Skin of body (tissue), 1 donor: ENCODE measurements at regions not wholly inside any gene's neighbourhood (a gene's known extent, or its start where the extent isn't known, plus 50 kb on each side); places are given as distances from the start of the nearest gene placed in this dataset.
"Not testable (repeated sequence)": the region's sequence is repeated elsewhere in the genome, so short reads cannot be mapped to it uniquely, and the experiment has no call there.

Source experiments
- DNase-seq: peaks from one replicate; lab custom pipeline; 2025; lab: John Stamatoyannopoulos, UW

- no peak for DNase-seq
Observed at GRCh38 chr13:86572115-86572514, 772.9 kb upstream of the SLITRK6 start.

DNA sequence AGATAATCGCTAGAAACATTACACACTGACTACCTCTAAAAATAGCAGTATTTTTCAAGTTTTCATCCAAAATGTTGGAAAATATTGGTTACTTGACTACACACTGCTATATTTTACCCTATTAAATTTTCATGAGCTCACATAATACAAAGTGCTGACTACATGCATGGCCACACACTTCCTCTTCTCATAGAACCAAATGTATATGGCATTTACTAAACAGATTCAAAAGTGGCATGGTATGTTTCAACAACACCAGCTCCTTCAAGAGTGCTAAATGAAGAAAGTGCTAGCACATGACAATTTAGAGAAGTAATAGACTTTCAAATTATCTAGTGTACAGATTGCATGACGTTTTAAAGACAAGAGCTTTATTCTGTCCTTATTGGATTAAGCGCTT, 780.4 kb upstream of the SLITRK6 start:
- DNase-seq: no peak

- no peak for DNase-seq
Observed at GRCh38 chr13:86581706-86582105, 782.5 kb upstream of the SLITRK6 start.

DNA sequence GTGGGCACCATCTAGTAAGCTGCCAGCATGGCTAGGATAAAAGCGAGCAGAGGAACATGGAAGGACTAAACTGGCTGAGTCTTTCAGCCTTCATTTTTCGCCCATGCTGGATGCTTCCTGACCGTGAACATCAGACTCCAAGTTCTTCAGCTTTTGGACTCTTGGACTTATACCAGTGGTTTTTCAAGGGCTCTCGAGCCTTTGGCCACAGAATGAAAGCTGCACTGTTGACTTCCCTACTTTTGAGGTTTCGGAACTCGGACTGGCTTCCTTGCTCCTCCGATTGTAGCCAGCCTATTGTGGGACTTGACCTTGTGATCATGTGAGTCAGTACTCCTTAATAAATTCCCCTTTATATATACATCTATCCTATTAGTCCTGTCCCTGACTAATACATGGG, 785.1 kb upstream of the SLITRK6 start:
- DNase-seq: no peak

- peak; percentile 98 for DNase-seq
Observed at GRCh38 chr13:86585835-86586234, 786.6 kb upstream of the SLITRK6 start.

DNA sequence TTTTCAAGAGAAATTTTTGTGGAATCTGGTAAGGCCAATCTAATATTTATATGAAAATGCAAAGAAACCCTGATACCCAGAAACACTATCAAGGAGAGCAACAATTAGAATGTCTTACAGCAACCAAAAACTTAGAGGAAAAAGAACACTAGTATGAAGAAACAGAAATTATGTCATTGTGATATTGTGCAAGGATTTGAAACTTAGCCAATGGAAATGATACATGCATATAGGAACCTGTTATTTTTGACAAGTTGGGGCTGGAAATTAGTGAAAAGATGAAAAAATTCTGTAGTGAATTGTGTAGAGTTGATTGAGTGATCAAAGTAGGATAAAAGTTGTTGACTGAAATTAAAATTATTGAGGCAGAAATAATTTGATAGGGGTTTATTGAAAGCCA, 792.6 kb upstream of the SLITRK6 start:
- DNase-seq: no peak

- DNase-seq: no peak
Observed at GRCh38 chr13:86601351-86601750, 802.1 kb upstream of the SLITRK6 start.

GRCh38 chr13:86606264-86606663, 807.0 kb upstream of the SLITRK6 start:
- DNase-seq: no peak

DNA sequence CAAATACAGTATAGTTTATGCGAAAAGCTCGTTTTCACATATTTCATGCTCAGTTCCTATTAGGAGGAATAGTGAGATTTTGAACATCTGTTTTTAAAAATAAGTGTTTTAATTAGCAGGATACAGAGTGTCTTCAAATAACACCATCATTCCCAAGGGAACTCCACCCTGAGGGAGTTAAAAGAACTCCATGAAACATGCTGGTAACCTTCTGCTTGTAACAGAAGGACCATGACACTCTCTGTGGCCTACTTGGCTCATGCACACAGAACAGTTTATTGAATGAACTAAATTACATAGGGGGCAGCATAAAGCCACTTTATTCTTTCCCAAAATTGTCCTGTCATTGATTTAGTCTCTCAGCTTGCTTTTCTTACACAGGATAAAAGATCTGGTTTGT, 809.5 kb upstream of the SLITRK6 start:
- no peak for DNase-seq

GRCh38 chr13:86633346-86633745, 834.1 kb upstream of the SLITRK6 start:
- DNase-seq: no peak

- not testable (repeated sequence) for DNase-seq
Observed at GRCh38 chr13:86651171-86651570, 852.0 kb upstream of the SLITRK6 start.

DNA sequence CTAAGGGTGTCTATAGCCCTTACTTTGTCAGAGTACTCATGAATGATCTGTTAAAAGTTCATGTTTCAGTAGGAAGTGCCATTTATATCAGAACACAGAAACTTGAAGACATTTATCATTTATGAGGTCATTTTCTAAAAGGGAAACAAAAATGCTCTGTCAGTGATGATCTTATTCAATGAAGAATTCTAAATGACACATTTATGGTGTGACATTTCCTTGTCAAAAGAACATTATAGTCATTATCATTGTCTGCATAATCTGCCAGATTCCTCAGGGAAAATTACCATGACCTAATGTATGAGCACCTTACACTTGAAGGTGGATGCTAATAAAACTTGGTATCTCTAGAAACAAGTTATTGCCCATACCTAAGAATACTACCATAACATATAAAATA, 853.8 kb upstream of the SLITRK6 start:
- no peak for DNase-seq

GRCh38 chr13:86655561-86655960, 856.3 kb upstream of the SLITRK6 start:
- DNase-seq: no peak

GRCh38 chr13:86660090-86660489, 860.9 kb upstream of the SLITRK6 start:
- DNase-seq: no peak

- no peak for DNase-seq
Observed at GRCh38 chr13:86665842-86666241, 866.6 kb upstream of the SLITRK6 start.

DNA sequence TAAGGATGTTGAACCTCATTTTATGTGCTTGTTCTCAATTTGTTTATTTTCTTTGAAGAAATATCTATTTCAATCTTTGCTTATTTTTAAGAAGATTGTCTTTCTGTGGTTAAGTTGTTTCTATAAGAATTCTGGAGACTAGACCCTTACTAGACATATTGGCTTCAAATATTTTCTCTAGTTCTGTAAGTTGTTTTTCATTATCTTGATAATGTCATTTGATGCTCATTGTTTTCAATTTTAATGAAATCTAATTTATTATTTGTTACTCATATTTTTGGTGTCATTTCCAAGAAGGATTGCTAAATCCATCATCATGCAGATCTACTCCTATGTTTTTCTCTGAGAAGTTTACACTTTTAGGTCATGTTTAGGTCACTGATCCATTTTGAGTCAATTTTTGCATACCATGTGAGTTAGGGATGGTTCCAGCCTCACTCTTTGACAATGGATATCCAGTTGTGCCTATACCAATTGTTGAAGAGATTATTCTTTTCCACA, 874.8 kb upstream of the SLITRK6 start:
- no peak for DNase-seq

GRCh38 chr13:86681223-86681622, 882.0 kb upstream of the SLITRK6 start:
- no peak for DNase-seq

- no peak for DNase-seq
Observed at GRCh38 chr13:86684402-86684801, 885.2 kb upstream of the SLITRK6 start.

DNA sequence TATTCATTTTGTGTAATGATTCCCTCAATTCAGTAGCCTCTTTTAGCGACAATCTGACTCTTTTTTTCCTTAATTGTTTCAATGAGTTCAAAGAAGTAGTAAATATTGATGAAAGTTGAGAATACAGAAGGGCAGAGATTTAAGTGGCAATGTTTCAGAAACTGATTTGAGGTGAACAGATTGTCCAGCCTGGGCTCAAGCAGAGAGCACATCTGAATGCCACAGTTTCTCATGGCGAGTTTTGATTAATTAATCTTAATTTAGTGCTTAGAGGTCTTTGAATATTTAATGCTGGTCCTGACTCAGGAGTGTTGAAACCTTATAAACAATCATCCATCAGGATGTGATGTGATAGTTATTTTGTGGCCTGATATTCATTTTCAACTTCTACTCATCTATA, 890.7 kb upstream of the SLITRK6 start:
- no peak for DNase-seq

DNA sequence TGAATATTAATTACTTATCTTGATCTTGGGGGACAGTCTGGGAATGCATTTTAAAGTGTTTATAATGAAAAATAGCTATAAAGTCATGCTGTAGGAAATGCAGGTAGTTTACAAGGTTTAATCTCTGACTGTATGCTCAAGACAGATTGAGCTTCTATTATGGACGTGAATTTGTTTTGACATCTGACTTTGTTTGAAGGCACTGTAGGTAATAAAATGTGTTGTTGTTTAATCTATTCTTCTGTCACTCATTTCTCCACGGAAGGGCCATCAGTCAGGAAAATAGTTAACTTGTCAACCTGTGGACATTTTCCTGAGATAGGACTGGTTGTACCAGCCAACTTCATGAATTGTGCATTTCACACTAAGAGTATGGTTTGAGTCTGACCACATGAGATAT, 893.1 kb upstream of the SLITRK6 start:
- no peak for DNase-seq

- no peak for DNase-seq
Observed at GRCh38 chr13:86710013-86710412, 910.8 kb upstream of the SLITRK6 start.

DNA sequence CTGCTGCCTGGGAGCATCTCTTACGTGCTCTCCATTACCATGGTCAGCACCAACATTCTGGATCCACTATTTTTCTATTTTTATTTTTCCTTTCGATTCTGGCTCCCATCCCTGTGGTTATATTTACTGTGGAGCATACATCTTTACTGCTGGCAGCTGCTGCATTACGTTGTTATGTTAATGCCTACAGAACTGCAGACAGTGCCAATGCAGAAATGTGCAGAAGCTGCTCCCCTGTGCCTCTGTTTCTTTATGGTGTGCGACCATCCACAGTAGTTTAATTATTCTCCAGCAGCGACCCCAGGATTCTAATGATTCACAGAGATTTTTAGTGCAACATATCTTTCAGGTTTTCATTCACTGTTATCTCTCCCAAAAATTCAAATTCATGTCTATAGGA, 911.7 kb upstream of the SLITRK6 start:
- no peak for DNase-seq

GRCh38 chr13:86714495-86714894, 915.3 kb upstream of the SLITRK6 start:
- no peak for DNase-seq

GRCh38 chr13:86725105-86725504, 925.9 kb upstream of the SLITRK6 start:
- DNase-seq: no peak
